ENCODE measurements at regions not wholly inside any gene's neighbourhood (a gene's known extent, or its start where the extent isn't known, plus 50 kb on each side); places are given as distances from the start of the nearest gene placed in this dataset.

GRCh38 chr3:21991061-21991460 is 240.1 kb upstream of the ZNF385D start (continued):
- no peak for TF ChIP-seq CREB5 (CRISPR knock-in tag; IDR thresholded peaks at IDR 0.05; ENCODE audit: low read depth)
- no peak for TF ChIP-seq CSDC2 (CRISPR knock-in tag; IDR thresholded peaks at IDR 0.05)
- TF ChIP-seq ZNF565 (CRISPR knock-in tag; conservative IDR thresholded peaks at IDR 0.05; ENCODE audit: low read depth): no peak

- TF ChIP-seq TCF4 (CRISPR knock-in tag; IDR thresholded peaks at IDR 0.05; ENCODE audit: borderline replicate concordance) (no peak), ZNF8 (CRISPR knock-in tag; IDR thresholded peaks at IDR 0.05) (no peak)
- no peak for ATAC-seq
These were observed 244.1 kb upstream of the ZNF385D start for GRCh38 chr3:21995079-21995607.

- no peak for ATAC-seq
- no peak for TF ChIP-seq ESRRG (CRISPR knock-in tag; IDR thresholded peaks at IDR 0.05)
- no peak for TF ChIP-seq CSRNP3 (CRISPR knock-in tag; IDR thresholded peaks at IDR 0.05)
- no peak for TF ChIP-seq GLIS3 (CRISPR knock-in tag; IDR thresholded peaks at IDR 0.05)
- no peak for TF ChIP-seq TOX (CRISPR knock-in tag; IDR thresholded peaks at IDR 0.05; ENCODE audit: borderline replicate concordance)
- no peak for TF ChIP-seq CREB5 (CRISPR knock-in tag; IDR thresholded peaks at IDR 0.05; ENCODE audit: low read depth)
- TF ChIP-seq ZFP30 (CRISPR knock-in tag; IDR thresholded peaks at IDR 0.05): no peak
- TF ChIP-seq ZNF8 (CRISPR knock-in tag; IDR thresholded peaks at IDR 0.05): no peak
- TF ChIP-seq ZNF70 (CRISPR knock-in tag; IDR thresholded peaks at IDR 0.05): no peak
- TF ChIP-seq ZFP3 (CRISPR knock-in tag; IDR thresholded peaks at IDR 0.05): no peak
- no peak for TF ChIP-seq ZNF565 (CRISPR knock-in tag; conservative IDR thresholded peaks at IDR 0.05; ENCODE audit: low read depth)
- no peak for TF ChIP-seq SNAI2 (CRISPR knock-in tag; IDR thresholded peaks at IDR 0.05)
- TF ChIP-seq ZC3H10 (CRISPR knock-in tag; IDR thresholded peaks at IDR 0.05): no peak
- TF ChIP-seq PATZ1 (CRISPR knock-in tag; IDR thresholded peaks at IDR 0.05; ENCODE audit: borderline replicate concordance): no peak
These were observed 256.4 kb upstream of the ZNF385D start for GRCh38 chr3:22007368-22007767.

- TF ChIP-seq TCF4 (CRISPR knock-in tag; IDR thresholded peaks at IDR 0.05; ENCODE audit: borderline replicate concordance): no peak
- no peak for TF ChIP-seq CSRNP3 (CRISPR knock-in tag; IDR thresholded peaks at IDR 0.05)
- TF ChIP-seq POU6F1 (CRISPR knock-in tag; IDR thresholded peaks at IDR 0.05; ENCODE audit: borderline replicate concordance, low read depth): no peak
- no peak for TF ChIP-seq ARNTL (CRISPR knock-in tag; IDR thresholded peaks at IDR 0.05; ENCODE audit: borderline replicate concordance, low read depth)
- TF ChIP-seq ZNF8 (CRISPR knock-in tag; IDR thresholded peaks at IDR 0.05): no peak
- no peak for TF ChIP-seq ZNF565 (CRISPR knock-in tag; conservative IDR thresholded peaks at IDR 0.05; ENCODE audit: low read depth)
- TF ChIP-seq ZFP3 (CRISPR knock-in tag; IDR thresholded peaks at IDR 0.05): no peak
- no peak for TF ChIP-seq ZNF70 (CRISPR knock-in tag; IDR thresholded peaks at IDR 0.05)
- no peak for TF ChIP-seq ESRRG (CRISPR knock-in tag; IDR thresholded peaks at IDR 0.05)
- no peak for TF ChIP-seq GLIS3 (CRISPR knock-in tag; IDR thresholded peaks at IDR 0.05)
- no peak for TF ChIP-seq RARB (CRISPR knock-in tag; IDR thresholded peaks at IDR 0.05)
- no peak for ATAC-seq
These were observed 260.0 kb upstream of the ZNF385D start for GRCh38 chr3:22010997-22011396.

Measured in SK-N-SH treated with all-trans-retinoic acid at 6 μM for 48 hours (cell line).